ENCODE measurements at regions not wholly inside any gene's neighbourhood (a gene's known extent, or its start where the extent isn't known, plus 50 kb on each side); places are given as distances from the start of the nearest gene placed in this dataset.

GRCh38 chr7:41756650-41757182, 53.8 kb upstream of the INHBA start:
- TF ChIP-seq, protein P1, sequence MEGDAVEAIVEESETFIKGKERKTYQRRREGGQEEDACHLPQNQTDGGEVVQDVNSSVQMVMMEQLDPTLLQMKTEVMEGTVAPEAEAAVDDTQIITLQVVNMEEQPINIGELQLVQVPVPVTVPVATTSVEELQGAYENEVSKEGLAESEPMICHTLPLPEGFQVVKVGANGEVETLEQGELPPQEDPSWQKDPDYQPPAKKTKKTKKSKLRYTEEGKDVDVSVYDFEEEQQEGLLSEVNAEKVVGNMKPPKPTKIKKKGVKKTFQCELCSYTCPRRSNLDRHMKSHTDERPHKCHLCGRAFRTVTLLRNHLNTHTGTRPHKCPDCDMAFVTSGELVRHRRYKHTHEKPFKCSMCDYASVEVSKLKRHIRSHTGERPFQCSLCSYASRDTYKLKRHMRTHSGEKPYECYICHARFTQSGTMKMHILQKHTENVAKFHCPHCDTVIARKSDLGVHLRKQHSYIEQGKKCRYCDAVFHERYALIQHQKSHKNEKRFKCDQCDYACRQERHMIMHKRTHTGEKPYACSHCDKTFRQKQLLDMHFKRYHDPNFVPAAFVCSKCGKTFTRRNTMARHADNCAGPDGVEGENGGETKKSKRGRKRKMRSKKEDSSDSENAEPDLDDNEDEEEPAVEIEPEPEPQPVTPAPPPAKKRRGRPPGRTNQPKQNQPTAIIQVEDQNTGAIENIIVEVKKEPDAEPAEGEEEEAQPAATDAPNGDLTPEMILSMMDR (conservative IDR thresholded peaks at IDR 0.05; ENCODE audit: control insufficient read depth, insufficient read depth, low read depth, low read length), result no peak

DNA sequence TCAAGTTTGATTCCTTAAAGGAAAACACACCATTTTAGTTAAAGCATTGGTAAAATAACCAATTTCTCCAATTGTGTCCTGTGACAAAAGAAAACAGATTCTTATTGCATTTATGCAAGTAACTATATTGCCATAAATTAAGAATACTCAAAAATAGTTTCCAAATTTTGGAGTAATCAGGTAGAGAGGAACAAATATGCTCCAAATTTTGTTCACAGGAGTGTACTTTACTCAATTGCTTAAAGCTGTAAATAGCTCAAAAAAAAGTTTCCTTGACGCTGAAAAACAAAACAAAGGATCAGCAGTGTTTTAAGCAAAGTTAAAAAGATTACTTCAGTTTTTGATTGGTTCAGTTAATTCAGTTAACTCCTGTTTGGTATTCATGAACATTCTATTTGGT, 52.2 kb upstream of the INHBA start:
- no peak overlapping the region for H3K4me3 ChIP-seq (ENCODE audit: control insufficient read depth, low read depth, low read length)
- TF ChIP-seq, protein P1 (conservative IDR thresholded peaks at IDR 0.05; ENCODE audit: control insufficient read depth, insufficient read depth, low read depth, low read length), result no peak
- DNase-seq (ENCODE audit: low read depth), result no peak

More at GRCh38 chr7:41756650-41757182, 53.8 kb upstream of the INHBA start:
- no peak overlapping the region for H3K4me3 ChIP-seq (ENCODE audit: control insufficient read depth, low read depth, low read length)
- no peak for DNase-seq (ENCODE audit: low read depth)

- H3K4me3 ChIP-seq (ENCODE audit: control insufficient read depth, low read depth, low read length), result no peak overlapping the region
- TF ChIP-seq, protein P1 (conservative IDR thresholded peaks at IDR 0.05; ENCODE audit: control insufficient read depth, insufficient read depth, low read depth, low read length), result no peak
- DNase-seq (ENCODE audit: low read depth), result no peak
These were observed 51.2 kb upstream of the INHBA start for GRCh38 chr7:41754046-41754445.

All from fibroblast of mammary gland (primary cell).